HG02938 (cell line): ENCODE measurements at regions not wholly inside any gene's neighbourhood (a gene's known extent, or its start where the extent isn't known, plus 50 kb on each side); places are given as distances from the start of the nearest gene placed in this dataset.
"Not testable (repeated sequence)": the region's sequence is repeated elsewhere in the genome, so short reads cannot be mapped to it uniquely, and the experiment has no call there.

Source experiments
- ATAC-seq: cut with Tn5 transposase; IDR thresholded peaks from one replicate; pipeline ENCODE4 v1.9.1; 2021; ENCODE audit warnings: mild to moderate bottlenecking, moderate library complexity; ENCODE audit not compliant: unreplicated experiment

DNA sequence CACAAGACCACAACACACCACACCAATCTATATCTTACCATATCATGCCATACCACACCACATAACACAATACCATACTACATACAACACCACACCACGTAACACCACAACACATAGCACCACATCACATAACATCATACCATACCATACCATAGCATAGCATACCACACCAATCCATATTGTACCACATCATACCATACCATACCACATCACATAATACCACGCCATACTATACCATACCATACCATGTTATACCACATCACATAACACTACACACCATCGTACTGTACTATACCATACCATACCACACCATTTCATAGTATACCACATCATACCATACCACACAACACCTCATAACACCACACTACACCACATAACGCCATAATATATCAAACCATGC lies 335.2 kb upstream of the VWC2 start:
- ATAC-seq: no peak

- no peak for ATAC-seq
Measured at GRCh38 chr7:49443515-49443914, 329.9 kb upstream of the VWC2 start.

DNA sequence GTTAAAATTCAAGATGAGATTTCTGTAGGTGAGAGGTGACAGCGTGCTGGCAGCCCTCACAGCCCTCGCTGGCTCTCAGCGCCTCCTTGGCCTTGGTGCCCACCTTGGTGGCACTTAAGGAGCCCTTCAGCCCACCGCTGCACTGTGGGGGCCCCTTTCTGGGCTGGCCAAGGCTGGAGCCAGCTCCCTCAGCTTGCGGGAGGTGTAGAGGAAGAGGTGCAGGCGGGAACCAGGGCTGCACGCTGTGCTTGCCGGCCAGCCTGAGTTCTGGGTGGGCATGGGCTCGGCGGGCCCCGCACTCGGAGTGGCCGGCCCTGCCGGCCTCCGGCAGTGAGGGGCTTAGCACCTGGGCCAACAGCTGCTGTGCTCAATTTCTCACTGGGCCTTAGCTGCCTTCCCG lies 320.0 kb upstream of the VWC2 start:
- no peak for ATAC-seq

DNA sequence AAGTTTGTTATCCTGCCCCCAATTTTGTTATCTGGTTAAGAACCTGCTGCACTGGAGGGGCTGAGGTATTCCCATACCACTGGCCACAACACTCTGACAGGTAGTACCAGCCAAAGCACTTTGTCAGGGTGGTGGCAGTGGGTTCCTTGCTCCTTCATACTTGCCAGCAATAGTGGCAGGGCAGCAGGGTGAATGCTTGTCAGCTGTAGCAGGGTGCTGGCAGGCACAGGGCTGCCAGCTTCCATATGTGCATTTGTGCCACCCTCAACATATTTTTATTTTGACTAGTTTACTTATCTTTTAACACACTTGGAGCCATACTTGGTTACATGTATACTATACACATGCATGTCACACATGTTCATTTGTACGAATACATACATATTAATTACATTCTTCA lies 294.0 kb upstream of the VWC2 start:
- ATAC-seq: no peak

DNA sequence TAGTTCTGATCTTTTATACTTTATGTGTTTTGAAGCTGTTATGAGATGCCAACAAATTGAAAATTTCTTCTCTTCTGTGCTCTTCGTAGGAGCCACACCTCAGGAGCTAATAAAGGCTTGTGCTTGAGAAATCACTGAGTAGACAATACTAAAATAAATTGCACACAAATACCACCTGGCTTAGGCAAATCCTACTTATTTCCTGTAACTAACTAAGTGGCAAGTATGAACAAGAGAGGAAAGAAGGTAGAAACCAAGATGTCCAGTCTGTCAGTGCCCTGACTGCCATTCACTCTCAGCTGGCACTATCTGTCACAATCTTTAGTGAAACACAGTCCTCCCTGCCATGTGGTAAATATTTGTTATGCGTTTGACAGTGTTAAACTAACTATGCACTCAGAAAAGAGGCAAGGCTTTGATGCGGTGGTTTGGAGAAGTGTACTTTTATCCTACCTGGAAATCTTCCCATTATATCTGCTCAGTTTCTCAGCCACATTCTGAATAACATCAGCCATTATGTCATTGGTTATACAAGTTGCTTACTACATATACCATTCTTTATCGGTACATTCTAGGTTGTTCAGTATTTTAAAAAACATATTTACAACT lies 293.4 kb upstream of the VWC2 start:
- ATAC-seq: no peak

DNA sequence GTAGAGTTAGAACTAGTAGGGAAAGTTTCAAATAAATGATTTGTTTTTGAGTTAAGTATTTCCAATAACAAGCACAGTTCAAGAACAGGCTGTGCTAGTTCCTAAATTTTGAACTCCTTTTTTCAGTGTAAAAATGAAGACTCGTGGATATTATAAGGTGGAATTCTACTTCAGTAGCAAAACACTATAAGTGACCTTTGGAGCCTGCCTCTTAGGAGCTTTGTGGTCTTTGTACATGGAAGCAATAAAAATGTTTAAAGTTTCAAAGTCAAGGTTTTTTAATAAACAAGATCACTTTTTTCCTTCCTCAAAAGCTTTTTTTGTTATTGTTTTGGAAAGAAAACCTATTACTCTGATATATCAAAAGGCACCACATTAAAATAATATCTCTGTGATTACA lies 292.4 kb upstream of the VWC2 start:
- no peak for ATAC-seq

- no peak for ATAC-seq
Measured at GRCh38 chr7:49483142-49483541, 290.3 kb upstream of the VWC2 start.

GRCh38 chr7:49486974-49487829 lies 286.2 kb upstream of the VWC2 start:
- no peak for ATAC-seq

DNA sequence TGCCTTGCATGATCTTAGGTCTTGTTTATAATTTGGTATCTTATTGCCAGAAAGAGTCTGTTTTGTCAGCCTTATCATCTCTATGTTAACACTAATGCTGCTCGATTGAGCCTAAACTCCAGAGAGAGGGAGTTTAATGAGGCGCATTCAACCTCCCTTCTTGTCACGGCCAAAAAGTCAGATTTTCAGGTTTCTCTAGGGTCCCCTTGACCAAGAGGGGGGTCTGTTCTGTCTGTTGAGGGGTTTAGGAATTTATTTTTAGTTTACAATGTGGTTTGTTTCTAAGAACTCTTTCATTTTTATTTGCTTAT lies 285.7 kb upstream of the VWC2 start:
- no peak for ATAC-seq

DNA sequence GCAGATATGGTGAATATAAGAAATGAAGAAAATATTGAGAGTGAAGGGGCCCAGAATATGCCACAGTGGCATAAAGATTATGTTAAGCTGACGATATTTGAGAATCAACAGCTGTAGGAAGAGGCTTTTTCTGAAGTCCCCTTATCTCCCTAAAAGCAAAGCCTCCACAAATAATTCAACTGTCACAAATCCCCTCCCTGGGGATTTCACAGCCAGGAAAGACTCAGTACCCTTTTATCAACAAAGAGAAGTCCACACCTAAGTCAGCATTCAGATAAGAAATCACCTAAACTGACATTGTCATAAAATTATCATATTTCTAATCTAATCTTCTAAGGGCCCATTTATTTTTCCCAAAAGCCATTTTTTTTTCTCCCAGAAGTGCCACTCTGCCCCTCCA lies 284.9 kb upstream of the VWC2 start:
- ATAC-seq: no peak

GRCh38 chr7:49497471-49497870 lies 276.0 kb upstream of the VWC2 start:
- ATAC-seq: no peak

GRCh38 chr7:49500741-49501140 lies 272.7 kb upstream of the VWC2 start:
- no peak for ATAC-seq

GRCh38 chr7:49507206-49507605 lies 266.2 kb upstream of the VWC2 start:
- not testable (repeated sequence) for ATAC-seq

GRCh38 chr7:49513911-49514310 lies 259.5 kb upstream of the VWC2 start:
- no peak for ATAC-seq

GRCh38 chr7:49520951-49521350 lies 252.5 kb upstream of the VWC2 start:
- ATAC-seq: no peak

DNA sequence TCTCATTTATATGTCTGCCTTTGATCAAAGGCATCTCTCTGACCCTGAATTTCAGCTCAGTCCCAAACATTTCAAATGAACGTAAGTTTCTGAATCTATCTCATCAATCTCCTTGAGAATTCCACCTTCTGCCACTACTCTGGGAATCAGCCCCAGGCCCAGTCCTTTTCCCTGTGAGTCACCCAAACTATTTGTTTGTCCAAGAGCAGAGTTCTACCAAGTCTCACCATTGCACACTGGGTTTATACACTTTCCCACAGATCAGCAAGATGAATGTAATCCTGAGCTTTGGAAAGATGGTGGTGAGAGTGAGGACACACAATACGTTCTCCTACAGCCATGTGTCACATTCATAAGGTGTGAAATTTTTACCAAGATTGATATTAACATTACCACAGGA lies 251.3 kb upstream of the VWC2 start:
- ATAC-seq: no peak

DNA sequence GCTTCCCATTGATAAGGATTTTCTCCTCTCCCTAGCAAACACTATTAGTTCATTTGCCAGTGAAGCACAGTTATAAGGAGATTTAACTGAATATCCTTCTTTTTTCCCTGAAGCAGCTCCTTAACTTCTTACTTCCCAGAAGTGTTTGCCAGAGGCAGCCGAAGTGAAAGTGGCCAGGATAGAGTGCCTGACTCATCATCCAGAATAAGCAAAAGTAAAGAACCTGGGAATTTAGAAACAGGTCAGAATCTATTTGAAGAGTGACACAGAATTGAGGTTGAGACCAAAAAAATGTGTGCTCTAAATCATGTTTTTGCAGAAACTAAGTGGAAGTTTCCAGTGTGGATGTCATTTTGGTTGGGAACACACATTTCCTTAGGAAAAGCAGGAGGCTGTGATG lies 249.6 kb upstream of the VWC2 start:
- no peak for ATAC-seq

GRCh38 chr7:49527182-49527581 lies 246.3 kb upstream of the VWC2 start:
- ATAC-seq: no peak

DNA sequence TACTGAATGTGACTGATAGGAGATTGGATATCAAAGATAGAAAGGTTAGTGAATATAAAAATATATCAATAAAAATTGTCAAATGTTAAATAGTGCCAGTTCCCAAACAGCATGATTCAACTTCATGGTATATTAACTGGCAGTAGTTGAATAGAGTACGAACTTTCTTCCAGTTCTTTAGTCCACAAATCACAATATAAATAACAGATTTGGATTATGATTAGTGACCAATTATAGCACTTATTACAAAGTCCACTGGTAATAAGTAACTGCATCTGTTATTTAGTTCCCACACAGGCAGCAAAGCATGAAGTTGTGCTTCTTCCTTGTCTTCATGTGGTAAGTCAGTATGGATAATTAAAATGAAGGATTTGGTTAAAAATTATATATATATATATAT lies 243.0 kb upstream of the VWC2 start:
- ATAC-seq: no peak

- ATAC-seq: no peak
Measured at GRCh38 chr7:49563693-49564378, 209.6 kb upstream of the VWC2 start.

DNA sequence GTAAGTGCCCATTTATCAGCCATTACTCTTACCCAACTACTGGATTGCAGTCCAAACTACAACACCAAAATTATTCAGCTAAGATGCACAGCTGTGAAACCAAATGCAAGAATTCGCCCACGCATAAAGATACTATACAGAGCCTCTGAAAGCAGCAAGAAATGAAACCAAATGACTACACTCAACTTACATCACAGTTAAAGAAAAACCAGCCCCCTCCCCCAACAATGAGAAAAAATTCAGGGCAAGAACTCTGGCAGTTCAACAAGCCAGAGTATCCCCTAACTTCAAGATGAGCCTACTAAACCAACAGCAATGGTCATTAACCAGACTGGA lies 209.1 kb upstream of the VWC2 start:
- ATAC-seq: peak; percentile 96

DNA sequence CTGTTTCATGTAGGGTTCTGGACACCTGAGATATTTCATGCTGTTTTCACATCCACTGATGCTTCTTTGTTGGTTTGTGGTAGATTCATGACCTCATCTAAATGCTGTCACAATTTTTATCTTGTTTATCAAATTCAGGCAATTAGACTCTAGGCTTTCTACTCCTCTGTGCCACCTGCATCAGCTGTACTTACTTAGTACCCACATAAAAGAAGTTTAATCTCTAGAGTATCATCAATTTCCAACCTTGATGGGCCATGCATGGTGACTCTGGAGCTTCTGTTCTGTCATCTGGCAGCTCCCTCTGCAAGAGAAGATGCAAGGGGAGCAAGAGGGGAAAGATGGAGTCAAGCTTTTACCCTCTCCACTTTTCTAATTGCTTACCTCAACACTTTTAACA lies 195.9 kb upstream of the VWC2 start:
- ATAC-seq: no peak
